Hematopoietic multipotent progenitor cell treated with erythropoietin and hydrocortisone succinate and interleukin-3 and kit ligand, for 6 days (in vitro differentiated cells): ENCODE measurements at regions not wholly inside any gene's neighbourhood (a gene's known extent, or its start where the extent isn't known, plus 50 kb on each side); places are given as distances from the start of the nearest gene placed in this dataset.

Experiments used
- DNase-seq: peaks from one replicate; pipeline ENCODE4 v3.0.0-alpha.2; 2015

GRCh38 chr20:63127700-63128364 lies 88.1 kb downstream of the YTHDF1 start:
- DNase-seq, result no peak

- DNase-seq, result no peak
Observed at GRCh38 chr20:63126876-63127699, 88.8 kb downstream of the YTHDF1 start.

GRCh38 chr20:63125838-63126601 lies 89.9 kb downstream of the YTHDF1 start:
- DNase-seq, result no peak

GRCh38 chr20:63125581-63125837 lies 90.4 kb downstream of the YTHDF1 start:
- no peak for DNase-seq

- no peak for DNase-seq
Observed at GRCh38 chr20:63124782-63125580, 91.0 kb downstream of the YTHDF1 start.

- DNase-seq, result no peak
Observed at GRCh38 chr20:63124092-63124781, 91.7 kb downstream of the YTHDF1 start.

GRCh38 chr20:63123331-63123741 lies 92.6 kb downstream of the YTHDF1 start:
- DNase-seq, result no peak

- no peak for DNase-seq
Observed at GRCh38 chr20:63122626-63123025, 93.3 kb downstream of the YTHDF1 start.

- no peak for DNase-seq
Observed at GRCh38 chr20:63121749-63122405, 94.1 kb downstream of the YTHDF1 start.

- no peak for DNase-seq
Observed at GRCh38 chr20:63121246-63121645, 94.7 kb downstream of the YTHDF1 start.

- no peak for DNase-seq
Observed at GRCh38 chr20:63120808-63121090, 95.2 kb downstream of the YTHDF1 start.

- DNase-seq, result no peak
Observed at GRCh38 chr20:63119963-63120807, 95.7 kb downstream of the YTHDF1 start.

- DNase-seq, result no peak
Observed at GRCh38 chr20:63119121-63119962, 96.6 kb downstream of the YTHDF1 start.

- DNase-seq, result no peak
Observed at GRCh38 chr20:63118303-63119120, 97.4 kb downstream of the YTHDF1 start.

- no peak for DNase-seq
Observed at GRCh38 chr20:63117661-63118302, 98.1 kb downstream of the YTHDF1 start.

- no peak for DNase-seq
Observed at GRCh38 chr20:63117151-63117550, 98.8 kb downstream of the YTHDF1 start.

GRCh38 chr20:63116412-63117106 lies 99.4 kb downstream of the YTHDF1 start:
- peak; percentile 52 for DNase-seq
